Stimulated activated CD8-positive, alpha-beta memory T cell treated with anti-CD3 and anti-CD28 coated beads, Interleukin-2, amount 100 ng/mL, for 1 hour (primary cell): ENCODE measurements at regions not wholly inside any gene's neighbourhood (a gene's known extent, or its start where the extent isn't known, plus 50 kb on each side); places are given as distances from the start of the nearest gene placed in this dataset.

ENCODE experiments used
- DNase-seq, 2 donors: peaks; one replicate each; pipeline ENCODE4 v3.0.0-alpha.2; 2020; ENCODE audit warnings: low read depth in 2 of 2

GRCh38 chr17:72497915-72498314, 377.1 kb downstream of the SOX9 start:
- no peak for DNase-seq

GRCh38 chr17:72498364-72499210, 377.8 kb downstream of the SOX9 start:
- no peak for DNase-seq

- DNase-seq: no peak
These were observed 380.9 kb downstream of the SOX9 start for GRCh38 chr17:72501404-72502370.

GRCh38 chr17:72502371-72503341, 381.8 kb downstream of the SOX9 start:
- DNase-seq: no peak

GRCh38 chr17:72503556-72503955, 382.7 kb downstream of the SOX9 start:
- no peak for DNase-seq

- no peak for DNase-seq
These were observed 384.0 kb downstream of the SOX9 start for GRCh38 chr17:72504783-72505182.

- DNase-seq: no peak
These were observed 386.0 kb downstream of the SOX9 start for GRCh38 chr17:72506773-72507172.

GRCh38 chr17:72507370-72507769, 386.6 kb downstream of the SOX9 start:
- DNase-seq: no peak

GRCh38 chr17:72510351-72511016, 389.7 kb downstream of the SOX9 start:
- DNase-seq: no peak

- no peak for DNase-seq
These were observed 390.4 kb downstream of the SOX9 start for GRCh38 chr17:72511242-72511641.

GRCh38 chr17:72511874-72512273, 391.1 kb downstream of the SOX9 start:
- DNase-seq: no peak

- DNase-seq: no peak
These were observed 392.1 kb downstream of the SOX9 start for GRCh38 chr17:72512649-72513556.

- DNase-seq: no peak
These were observed 393.6 kb downstream of the SOX9 start for GRCh38 chr17:72514321-72514861.

- no peak for DNase-seq
These were observed 394.1 kb downstream of the SOX9 start for GRCh38 chr17:72514891-72515290.

GRCh38 chr17:72515291-72516065, 394.7 kb downstream of the SOX9 start:
- DNase-seq: no peak

- no peak for DNase-seq
These were observed 396.1 kb downstream of the SOX9 start for GRCh38 chr17:72516772-72517399.

- no peak for DNase-seq
These were observed 396.8 kb downstream of the SOX9 start for GRCh38 chr17:72517413-72518158.
